ENCODE measurements at regions not wholly inside any gene's neighbourhood (a gene's known extent, or its start where the extent isn't known, plus 50 kb on each side); places are given as distances from the start of the nearest gene placed in this dataset.
A peak's percentile ranks its signal among the peaks of the same experiment; 100 is the strongest.

DNA sequence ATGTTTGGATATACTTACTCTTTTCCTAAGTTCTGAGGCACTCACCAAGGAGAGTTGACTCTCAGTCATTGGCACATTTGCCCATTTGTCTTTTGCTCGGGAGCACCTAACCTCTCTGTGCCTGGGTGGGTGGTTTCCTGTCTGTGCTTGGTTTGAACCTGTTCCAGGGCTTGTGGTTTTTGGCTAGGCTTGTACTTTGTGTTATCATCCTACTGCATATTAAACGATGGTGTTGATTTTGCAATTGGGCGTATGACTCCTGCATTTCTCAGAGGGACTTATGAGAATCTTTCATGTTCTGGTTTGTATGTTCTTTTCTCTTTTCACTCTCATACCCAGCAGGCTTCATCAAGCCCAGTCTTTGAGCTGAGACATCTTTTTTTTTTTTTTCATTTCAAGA is 161.7 kb downstream of the BTC start:
- peaks cover 7% of the 10 kb centered on the region for H3K27me3 ChIP-seq (ENCODE audit: control insufficient read depth, insufficient read depth, low read length)
- H3K9ac ChIP-seq (ENCODE audit: low read depth, low read length): peak overlapping the region; percentile 2
- H3K4me1 ChIP-seq (ENCODE audit: control insufficient read depth, insufficient read depth, low read length): peaks cover 34% of the 10 kb centered on the region
- no peaks in the 10 kb centered on the region for H3K36me3 ChIP-seq (ENCODE audit: insufficient read depth, low read length)
- H3K4me2 ChIP-seq (ENCODE audit: low read length): peak overlapping the region; percentile 11
- no peaks in the 10 kb centered on the region for H3K9me3 ChIP-seq (replicated peaks; ENCODE audit: low read length)
- H3K4me3 ChIP-seq (ENCODE audit: low read length): no peak overlapping the region

DNA sequence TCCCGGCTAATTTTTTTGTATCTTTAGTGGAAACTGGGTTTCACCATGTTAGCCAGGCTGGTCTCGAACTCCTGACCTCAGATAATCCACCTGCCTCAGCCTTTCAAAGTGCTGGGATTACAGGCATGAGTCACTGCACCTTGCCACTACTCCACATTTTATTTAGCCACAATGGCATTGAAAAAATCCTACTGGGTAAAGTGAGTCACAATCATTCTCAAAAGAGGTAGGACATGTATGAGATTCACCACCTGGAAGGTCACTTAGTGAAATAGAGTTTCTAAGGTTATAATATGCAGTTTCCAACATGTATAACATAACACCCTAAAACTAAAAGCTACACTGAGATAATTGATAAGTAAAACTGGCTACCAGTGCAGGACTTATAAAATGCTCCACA is 159.2 kb downstream of the BTC start:
- Histone ChIP-seq H3K9me3 (replicated peaks; ENCODE audit: low read length) (no peaks in the 10 kb centered on the region), H3K27me3 (ENCODE audit: control insufficient read depth, insufficient read depth, low read length) (peaks cover 7% of the 10 kb centered on the region), H3K36me3 (ENCODE audit: insufficient read depth, low read length) (no peaks in the 10 kb centered on the region), H3K4me1 (ENCODE audit: control insufficient read depth, insufficient read depth, low read length) (peaks cover 44% of the 10 kb centered on the region), H3K4me3 (ENCODE audit: low read length) (no peak overlapping the region), H3K4me2 (ENCODE audit: low read length) (no peak overlapping the region), H3K9ac (ENCODE audit: low read depth, low read length) (no peak overlapping the region)

DNA sequence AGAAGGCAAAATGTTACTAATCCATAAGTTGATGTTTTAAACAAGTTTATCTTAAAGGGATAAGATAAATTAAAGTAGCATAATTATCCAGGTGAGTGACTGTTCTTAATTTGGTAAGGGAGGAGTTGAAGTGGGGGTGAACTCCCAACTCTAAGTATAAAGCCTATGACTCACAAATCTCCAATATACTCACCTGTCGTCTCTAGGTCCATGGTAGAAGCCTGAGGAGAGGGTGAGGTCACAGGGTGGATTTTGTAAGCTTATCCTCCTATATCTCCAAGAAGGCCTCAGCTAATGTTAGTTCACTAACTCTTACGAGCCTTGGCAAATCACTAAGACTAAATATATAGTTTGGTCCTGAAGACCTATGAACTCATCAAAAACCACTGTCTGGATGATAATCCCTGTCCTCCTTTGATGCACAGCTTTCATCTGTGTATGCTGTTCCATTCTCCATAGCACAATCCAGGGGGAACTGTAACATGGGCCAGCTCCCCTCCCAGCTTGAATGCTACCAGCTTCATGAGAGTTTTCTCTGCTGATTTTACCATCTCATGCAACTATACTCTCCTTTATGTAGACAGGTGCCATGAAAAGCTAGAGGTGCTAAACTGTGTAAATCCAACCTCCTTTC is 158.7 kb downstream of the BTC start:
- Histone ChIP-seq H3K27me3 (ENCODE audit: control insufficient read depth, insufficient read depth, low read length) (peaks cover 4% of the 10 kb centered on the region), H3K9ac (ENCODE audit: low read depth, low read length) (no peak overlapping the region), H3K36me3 (ENCODE audit: insufficient read depth, low read length) (no peaks in the 10 kb centered on the region), H3K4me1 (ENCODE audit: control insufficient read depth, insufficient read depth, low read length) (peaks cover 49% of the 10 kb centered on the region), H3K4me2 (ENCODE audit: low read length) (no peak overlapping the region), H3K9me3 (replicated peaks; ENCODE audit: low read length) (no peaks in the 10 kb centered on the region), H3K4me3 (ENCODE audit: low read length) (no peak overlapping the region)

GRCh38 chr4:74638001-74638400 is 156.3 kb downstream of the BTC start:
- no peak overlapping the region for H3K4me3 ChIP-seq (ENCODE audit: low read length)
- peaks cover 33% of the 10 kb centered on the region for H3K4me1 ChIP-seq (ENCODE audit: control insufficient read depth, insufficient read depth, low read length)
- H3K9ac ChIP-seq (ENCODE audit: low read depth, low read length): no peak overlapping the region
- peaks cover 3% of the 10 kb centered on the region for H3K27me3 ChIP-seq (ENCODE audit: control insufficient read depth, insufficient read depth, low read length)
- H3K9me3 ChIP-seq (replicated peaks; ENCODE audit: low read length): no peaks in the 10 kb centered on the region
- H3K4me2 ChIP-seq (ENCODE audit: low read length): no peak overlapping the region
- no peaks in the 10 kb centered on the region for H3K36me3 ChIP-seq (ENCODE audit: insufficient read depth, low read length)

DNA sequence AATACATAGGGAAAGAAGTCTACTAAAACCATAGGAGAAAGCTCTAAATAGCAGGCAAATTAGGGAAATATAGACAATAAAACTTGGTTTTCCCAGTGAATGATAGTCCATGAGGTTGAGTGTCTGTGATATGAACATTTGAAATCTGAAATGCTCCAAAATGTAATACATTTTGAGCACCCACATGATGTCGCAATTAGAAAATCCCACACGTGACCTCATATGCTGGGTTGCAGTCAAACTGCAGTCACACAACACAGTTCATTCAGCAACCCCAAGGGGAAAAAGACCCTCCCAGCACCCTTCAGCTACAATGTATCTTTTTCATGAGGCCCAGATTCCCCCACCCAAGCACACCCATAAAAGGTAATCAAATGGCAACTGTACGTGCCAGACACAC is 155.6 kb downstream of the BTC start:
- H3K9me3 ChIP-seq (replicated peaks; ENCODE audit: low read length): no peaks in the 10 kb centered on the region
- H3K27me3 ChIP-seq (ENCODE audit: control insufficient read depth, insufficient read depth, low read length): peaks cover 3% of the 10 kb centered on the region
- H3K9ac ChIP-seq (ENCODE audit: low read depth, low read length): no peak overlapping the region

GRCh38 chr4:74640111-74640903 is 154.0 kb downstream of the BTC start:
- Histone ChIP-seq H3K4me2 (ENCODE audit: low read length) (peak overlapping the region; percentile 12), H3K36me3 (ENCODE audit: insufficient read depth, low read length) (no peaks in the 10 kb centered on the region), H3K9me3 (replicated peaks; ENCODE audit: low read length) (no peaks in the 10 kb centered on the region), H3K9ac (ENCODE audit: low read depth, low read length) (no peak overlapping the region), H3K4me1 (ENCODE audit: control insufficient read depth, insufficient read depth, low read length) (peaks cover 28% of the 10 kb centered on the region), H3K4me3 (ENCODE audit: low read length) (no peak overlapping the region), H3K27me3 (ENCODE audit: control insufficient read depth, insufficient read depth, low read length) (peaks cover 3% of the 10 kb centered on the region)

More for the DNA sequence above, 155.6 kb downstream of the BTC start:
- Histone ChIP-seq H3K4me3 (ENCODE audit: low read length) (no peak overlapping the region), H3K4me1 (ENCODE audit: control insufficient read depth, insufficient read depth, low read length) (peaks cover 28% of the 10 kb centered on the region), H3K4me2 (ENCODE audit: low read length) (no peak overlapping the region), H3K36me3 (ENCODE audit: insufficient read depth, low read length) (no peaks in the 10 kb centered on the region)

GRCh38 chr4:74642006-74642405 is 152.3 kb downstream of the BTC start:
- no peak overlapping the region for H3K9ac ChIP-seq (ENCODE audit: low read depth, low read length)
- peaks cover 28% of the 10 kb centered on the region for H3K4me1 ChIP-seq (ENCODE audit: control insufficient read depth, insufficient read depth, low read length)
- no peak overlapping the region for H3K4me2 ChIP-seq (ENCODE audit: low read length)
- no peaks in the 10 kb centered on the region for H3K27me3 ChIP-seq (ENCODE audit: control insufficient read depth, insufficient read depth, low read length)
- H3K4me3 ChIP-seq (ENCODE audit: low read length): no peak overlapping the region
- H3K36me3 ChIP-seq (ENCODE audit: insufficient read depth, low read length): no peaks in the 10 kb centered on the region
- no peaks in the 10 kb centered on the region for H3K9me3 ChIP-seq (replicated peaks; ENCODE audit: low read length)

- Histone ChIP-seq H3K4me2 (ENCODE audit: low read length) (no peak overlapping the region), H3K36me3 (ENCODE audit: insufficient read depth, low read length) (no peaks in the 10 kb centered on the region), H3K9me3 (replicated peaks; ENCODE audit: low read length) (no peaks in the 10 kb centered on the region), H3K9ac (ENCODE audit: low read depth, low read length) (no peak overlapping the region), H3K27me3 (ENCODE audit: control insufficient read depth, insufficient read depth, low read length) (no peaks in the 10 kb centered on the region), H3K4me3 (ENCODE audit: low read length) (no peak overlapping the region), H3K4me1 (ENCODE audit: control insufficient read depth, insufficient read depth, low read length) (no peaks in the 10 kb centered on the region)
These were observed 145.1 kb downstream of the BTC start for GRCh38 chr4:74649193-74649592.

DNA sequence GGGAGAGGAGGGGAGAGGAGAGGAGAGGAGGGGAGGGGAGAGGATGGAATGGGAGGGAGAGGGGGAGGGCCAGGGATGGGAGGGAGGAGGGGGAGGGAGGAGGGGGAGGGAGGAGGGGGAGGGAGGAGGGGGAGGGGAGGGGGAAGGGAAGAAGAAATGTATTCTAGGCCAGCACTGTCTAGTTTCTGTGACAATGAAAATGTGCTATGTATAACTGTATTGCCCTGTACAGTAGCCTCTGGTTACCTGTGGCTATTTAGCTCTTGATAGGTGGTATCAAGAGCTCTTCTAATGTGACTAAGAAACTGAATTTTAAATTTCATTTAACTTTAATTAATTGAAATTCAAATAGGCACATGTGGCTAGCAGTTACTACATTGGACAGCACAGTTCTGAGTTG is 143.1 kb downstream of the BTC start:
- no peaks in the 10 kb centered on the region for H3K4me1 ChIP-seq (ENCODE audit: control insufficient read depth, insufficient read depth, low read length)
- no peaks in the 10 kb centered on the region for H3K9me3 ChIP-seq (replicated peaks; ENCODE audit: low read length)
- H3K4me2 ChIP-seq (ENCODE audit: low read length): no peak overlapping the region
- H3K27me3 ChIP-seq (ENCODE audit: control insufficient read depth, insufficient read depth, low read length): no peaks in the 10 kb centered on the region
- no peak overlapping the region for H3K9ac ChIP-seq (ENCODE audit: low read depth, low read length)
- H3K36me3 ChIP-seq (ENCODE audit: insufficient read depth, low read length): no peaks in the 10 kb centered on the region
- H3K4me3 ChIP-seq (ENCODE audit: low read length): no peak overlapping the region

DNA sequence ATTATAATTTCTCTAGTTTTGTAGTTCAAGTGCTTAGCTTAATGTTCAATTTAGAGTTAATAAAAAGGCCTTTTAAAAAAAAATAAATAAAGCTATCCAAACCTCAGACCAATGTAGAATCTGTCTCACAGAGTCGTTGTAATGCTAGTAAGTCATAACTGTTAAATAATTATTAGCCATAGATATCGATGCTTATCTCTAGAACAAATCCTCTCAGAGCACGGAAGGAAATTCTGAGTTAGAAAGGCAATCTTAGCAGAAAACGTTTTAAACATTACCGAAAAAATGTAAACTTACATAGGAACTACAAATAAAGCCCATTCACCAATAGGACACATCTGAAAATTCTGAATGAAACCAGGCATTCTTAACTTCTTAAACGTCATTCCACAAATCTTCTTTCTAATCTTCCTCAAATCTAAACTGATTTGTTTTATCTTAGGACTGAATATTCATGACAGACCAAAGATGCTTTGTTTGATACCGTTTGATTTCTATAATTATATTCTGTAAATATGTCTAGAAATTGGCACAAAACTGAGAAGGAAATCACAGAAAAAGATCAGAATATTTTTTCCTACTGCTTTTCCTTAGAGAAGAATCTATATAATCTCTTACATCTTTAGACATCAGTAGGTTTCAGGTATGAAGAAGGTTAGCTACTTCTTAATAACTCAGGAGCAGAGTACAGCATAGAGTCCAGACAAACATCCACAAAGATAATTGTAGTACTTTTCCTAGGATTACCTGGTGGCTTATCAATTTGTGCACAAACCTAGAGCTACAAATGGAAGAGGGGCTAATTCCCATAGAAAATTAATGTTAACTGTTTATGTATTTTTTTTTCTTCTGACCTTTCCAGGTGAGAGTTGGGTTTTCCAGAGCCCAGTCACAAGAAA is 140.7 kb downstream of the BTC start:
- Histone ChIP-seq H3K4me3 (ENCODE audit: low read length) (no peak overlapping the region), H3K36me3 (ENCODE audit: insufficient read depth, low read length) (no peaks in the 10 kb centered on the region), H3K27me3 (ENCODE audit: control insufficient read depth, insufficient read depth, low read length) (no peaks in the 10 kb centered on the region), H3K4me2 (ENCODE audit: low read length) (no peak overlapping the region), H3K4me1 (ENCODE audit: control insufficient read depth, insufficient read depth, low read length) (no peaks in the 10 kb centered on the region), H3K9ac (ENCODE audit: low read depth, low read length) (no peak overlapping the region), H3K9me3 (replicated peaks; ENCODE audit: low read length) (no peaks in the 10 kb centered on the region)

DNA sequence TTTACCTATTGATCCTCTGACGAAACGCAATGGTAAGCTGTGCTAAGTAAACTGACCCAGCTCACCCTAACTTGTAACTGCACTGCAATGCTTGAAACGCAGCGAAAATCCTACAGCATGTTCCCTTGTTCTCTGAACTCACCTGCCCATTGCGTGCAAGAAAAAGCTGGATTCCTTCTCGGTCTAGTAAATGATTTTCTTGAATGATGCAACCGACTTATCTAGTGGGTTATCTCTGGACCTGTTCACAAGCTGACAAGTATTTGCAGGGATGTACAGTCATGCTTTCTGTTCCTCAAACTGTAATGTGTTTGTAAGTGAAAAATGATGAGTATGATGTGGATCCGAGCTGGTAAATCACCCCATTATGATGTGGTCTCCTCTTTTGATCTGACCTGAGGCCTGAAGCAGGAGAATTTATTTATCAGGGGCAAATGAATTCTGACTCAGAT is 140.1 kb downstream of the BTC start:
- H3K9ac ChIP-seq (ENCODE audit: low read depth, low read length): no peak overlapping the region
- H3K4me2 ChIP-seq (ENCODE audit: low read length): no peak overlapping the region
- peaks cover 2% of the 10 kb centered on the region for H3K4me1 ChIP-seq (ENCODE audit: control insufficient read depth, insufficient read depth, low read length)
- no peaks in the 10 kb centered on the region for H3K9me3 ChIP-seq (replicated peaks; ENCODE audit: low read length)
- H3K4me3 ChIP-seq (ENCODE audit: low read length): no peak overlapping the region
- no peaks in the 10 kb centered on the region for H3K36me3 ChIP-seq (ENCODE audit: insufficient read depth, low read length)
- no peaks in the 10 kb centered on the region for H3K27me3 ChIP-seq (ENCODE audit: control insufficient read depth, insufficient read depth, low read length)
